ENCODE measurements at regions not wholly inside any gene's neighbourhood (a gene's known extent, or its start where the extent isn't known, plus 50 kb on each side); places are given as distances from the start of the nearest gene placed in this dataset.

DNA sequence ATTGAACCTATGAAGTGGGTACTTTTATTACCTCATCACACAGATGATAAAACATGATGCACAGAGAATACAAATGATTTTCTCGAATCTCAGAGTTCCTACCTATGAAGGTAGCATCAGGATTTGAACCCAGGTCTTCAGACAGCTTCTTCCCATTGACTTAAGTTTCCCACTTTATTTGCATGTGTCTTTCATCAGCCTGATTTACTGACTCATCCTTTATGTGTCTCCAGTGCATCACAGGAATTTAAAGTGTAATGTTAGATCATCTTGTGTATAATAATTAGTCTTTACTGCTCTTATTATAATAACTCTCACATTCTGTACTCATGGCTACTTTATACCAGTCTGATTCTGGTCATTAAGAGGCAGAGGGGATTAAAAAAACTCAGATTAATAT, 449.4 kb upstream of the SUCLG2 start:
- H3K4me3 ChIP-seq: no peak overlapping the region
- ATAC-seq (no peak), DNase-seq (ENCODE audit: low read depth in 1 of 2, low spot score in 1 of 2) (no peak), FAIRE-seq (no peak)
- TF ChIP-seq MAFK (IDR thresholded peaks at IDR 0.05; ENCODE audit: partially characterized antibody) (no peak), EHMT2 (IDR thresholded peaks at IDR 0.05; ENCODE audit: low read depth) (no peak), RFX5 (IDR thresholded peaks at IDR 0.05) (no peak)
- TF ChIP-seq, protein P1, sequence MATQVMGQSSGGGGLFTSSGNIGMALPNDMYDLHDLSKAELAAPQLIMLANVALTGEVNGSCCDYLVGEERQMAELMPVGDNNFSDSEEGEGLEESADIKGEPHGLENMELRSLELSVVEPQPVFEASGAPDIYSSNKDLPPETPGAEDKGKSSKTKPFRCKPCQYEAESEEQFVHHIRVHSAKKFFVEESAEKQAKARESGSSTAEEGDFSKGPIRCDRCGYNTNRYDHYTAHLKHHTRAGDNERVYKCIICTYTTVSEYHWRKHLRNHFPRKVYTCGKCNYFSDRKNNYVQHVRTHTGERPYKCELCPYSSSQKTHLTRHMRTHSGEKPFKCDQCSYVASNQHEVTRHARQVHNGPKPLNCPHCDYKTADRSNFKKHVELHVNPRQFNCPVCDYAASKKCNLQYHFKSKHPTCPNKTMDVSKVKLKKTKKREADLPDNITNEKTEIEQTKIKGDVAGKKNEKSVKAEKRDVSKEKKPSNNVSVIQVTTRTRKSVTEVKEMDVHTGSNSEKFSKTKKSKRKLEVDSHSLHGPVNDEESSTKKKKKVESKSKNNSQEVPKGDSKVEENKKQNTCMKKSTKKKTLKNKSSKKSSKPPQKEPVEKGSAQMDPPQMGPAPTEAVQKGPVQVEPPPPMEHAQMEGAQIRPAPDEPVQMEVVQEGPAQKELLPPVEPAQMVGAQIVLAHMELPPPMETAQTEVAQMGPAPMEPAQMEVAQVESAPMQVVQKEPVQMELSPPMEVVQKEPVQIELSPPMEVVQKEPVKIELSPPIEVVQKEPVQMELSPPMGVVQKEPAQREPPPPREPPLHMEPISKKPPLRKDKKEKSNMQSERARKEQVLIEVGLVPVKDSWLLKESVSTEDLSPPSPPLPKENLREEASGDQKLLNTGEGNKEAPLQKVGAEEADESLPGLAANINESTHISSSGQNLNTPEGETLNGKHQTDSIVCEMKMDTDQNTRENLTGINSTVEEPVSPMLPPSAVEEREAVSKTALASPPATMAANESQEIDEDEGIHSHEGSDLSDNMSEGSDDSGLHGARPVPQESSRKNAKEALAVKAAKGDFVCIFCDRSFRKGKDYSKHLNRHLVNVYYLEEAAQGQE (IDR thresholded peaks at IDR 0.05): no peak
- ChIA-PET CTCF (no interaction called here), POLR2A (no interaction called here)
- H3K4me2 ChIP-seq: no peak overlapping the region
- H3K27ac ChIP-seq: no peak overlapping the region
- H3K4me1 ChIP-seq: no peaks in the 10 kb centered on the region
- H3K9me3 ChIP-seq: no peaks in the 10 kb centered on the region
- WGBS (ENCODE audit: missing lambda C conversion rate): 8% methylated on average over 1 of the region's 1 CpG

DNA sequence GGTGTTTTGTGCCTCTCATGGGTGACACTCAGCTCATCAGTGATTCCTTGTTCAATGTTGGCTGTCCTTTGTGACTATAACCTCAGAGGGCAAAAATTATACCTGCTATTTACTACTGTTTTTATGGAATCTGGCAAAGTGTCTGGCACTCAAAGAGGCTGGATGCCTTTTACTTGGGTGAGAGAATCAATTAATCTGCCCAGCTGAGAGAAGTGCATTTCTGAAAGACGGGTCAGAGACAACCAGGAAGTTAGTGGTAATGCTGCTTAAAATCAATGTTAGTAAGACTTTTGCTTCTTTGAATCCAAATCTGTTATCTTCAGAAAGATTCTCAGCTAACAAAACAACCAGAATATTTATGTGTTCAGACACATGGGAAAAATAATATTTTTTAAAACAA, 436.2 kb upstream of the SUCLG2 start:
- Histone ChIP-seq H3K4me1 (no peaks in the 10 kb centered on the region), H3K4me3 (no peak overlapping the region), H3K27ac (no peak overlapping the region), H3K9me3 (no peaks in the 10 kb centered on the region), H3K4me2 (no peak overlapping the region)
- TF ChIP-seq ZNF302 (CRISPR knock-in tag; IDR thresholded peaks at IDR 0.05) (no peak), NPAS2 (CRISPR knock-in tag; IDR thresholded peaks at IDR 0.05; ENCODE audit: borderline replicate concordance) (no peak), ZC3H11A (IDR thresholded peaks at IDR 0.05) (no peak), BHLHE40 (IDR thresholded peaks at IDR 0.05; ENCODE audit: low read depth, low read length) (no peak), RAD21 (conservative IDR thresholded peaks at IDR 0.05 in 1 of 2, IDR thresholded peaks at IDR 0.05 in 1 of 2) (no peak)
- 0% methylated on average over 1 of the region's 1 CpG for WGBS (ENCODE audit: missing lambda C conversion rate)
- no peak for ATAC-seq
- ChIA-PET POLR2A (no interaction called here), CTCF (interaction anchor here (1.0 kb wide), 1 partner anchor 709 kb away, joined by 3 read pairs; no protein-coding TSS in a partner anchor)
- no peak for FAIRE-seq
- no peak for DNase-seq (ENCODE audit: low read depth in 1 of 2, low spot score in 1 of 2)

DNA sequence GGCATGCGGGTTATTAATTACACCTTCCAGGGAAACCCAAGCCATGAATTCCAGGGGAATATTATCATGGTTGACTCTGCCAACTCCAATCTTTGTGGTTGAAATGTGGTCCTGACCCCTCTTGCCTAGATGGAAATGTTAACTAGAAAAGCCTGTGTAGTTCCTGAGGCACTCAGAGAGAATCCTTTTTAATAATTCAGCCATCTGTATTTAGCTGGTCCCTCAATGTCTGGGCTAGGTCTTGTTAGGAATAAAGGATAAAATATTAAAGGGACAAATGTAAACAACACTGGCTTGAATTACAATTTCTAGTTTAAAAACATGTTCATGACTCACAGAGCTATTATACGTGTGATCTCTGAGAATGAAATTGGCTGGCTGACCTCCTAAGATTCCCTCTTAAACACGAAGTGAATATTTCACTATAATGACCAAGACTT, 435.2 kb upstream of the SUCLG2 start:
- ChIA-PET CTCF (no interaction called here), POLR2A (no interaction called here)
- Histone ChIP-seq H3K27ac (no peak overlapping the region), H3K9me3 (no peaks in the 10 kb centered on the region), H3K4me3 (no peak overlapping the region), H3K4me2 (no peak overlapping the region), H3K4me1 (no peaks in the 10 kb centered on the region)
- TF ChIP-seq EHMT2 (IDR thresholded peaks at IDR 0.05; ENCODE audit: low read depth) (no peak), EP300 (IDR thresholded peaks at IDR 0.05) (no peak), FOXS1 (CRISPR knock-in tag; IDR thresholded peaks at IDR 0.05) (no peak), FOSL2 (IDR thresholded peaks at IDR 0.05) (no peak), FOSL2 (CRISPR knock-in tag; IDR thresholded peaks at IDR 0.05) (no peak), KDM1A (IDR thresholded peaks at IDR 0.05; ENCODE audit: low read depth) (no peak), FOSB (CRISPR knock-in tag; IDR thresholded peaks at IDR 0.05) (no peak), PHF8 (IDR thresholded peaks at IDR 0.05; ENCODE audit: borderline replicate concordance, low read depth) (no peak), KDM5A (IDR thresholded peaks at IDR 0.05) (no peak), TFCP2L1 (CRISPR knock-in tag; IDR thresholded peaks at IDR 0.05) (no peak), ZNF302 (CRISPR knock-in tag; IDR thresholded peaks at IDR 0.05) (no peak), NFE2L2 (conservative IDR thresholded peaks at IDR 0.05; ENCODE audit: low read length) (no peak), HEYL (CRISPR knock-in tag; IDR thresholded peaks at IDR 0.05) (no peak)
- TF ChIP-seq, protein P2, sequence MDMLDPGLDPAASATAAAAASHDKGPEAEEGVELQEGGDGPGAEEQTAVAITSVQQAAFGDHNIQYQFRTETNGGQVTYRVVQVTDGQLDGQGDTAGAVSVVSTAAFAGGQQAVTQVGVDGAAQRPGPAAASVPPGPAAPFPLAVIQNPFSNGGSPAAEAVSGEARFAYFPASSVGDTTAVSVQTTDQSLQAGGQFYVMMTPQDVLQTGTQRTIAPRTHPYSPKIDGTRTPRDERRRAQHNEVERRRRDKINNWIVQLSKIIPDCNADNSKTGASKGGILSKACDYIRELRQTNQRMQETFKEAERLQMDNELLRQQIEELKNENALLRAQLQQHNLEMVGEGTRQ (IDR thresholded peaks at IDR 0.05): no peak
- TF ChIP-seq, protein P3, sequence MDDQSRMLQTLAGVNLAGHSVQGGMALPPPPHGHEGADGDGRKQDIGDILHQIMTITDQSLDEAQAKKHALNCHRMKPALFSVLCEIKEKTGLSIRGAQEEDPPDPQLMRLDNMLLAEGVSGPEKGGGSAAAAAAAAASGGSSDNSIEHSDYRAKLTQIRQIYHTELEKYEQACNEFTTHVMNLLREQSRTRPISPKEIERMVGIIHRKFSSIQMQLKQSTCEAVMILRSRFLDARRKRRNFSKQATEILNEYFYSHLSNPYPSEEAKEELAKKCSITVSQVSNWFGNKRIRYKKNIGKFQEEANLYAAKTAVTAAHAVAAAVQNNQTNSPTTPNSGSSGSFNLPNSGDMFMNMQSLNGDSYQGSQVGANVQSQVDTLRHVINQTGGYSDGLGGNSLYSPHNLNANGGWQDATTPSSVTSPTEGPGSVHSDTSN (IDR thresholded peaks at IDR 0.05): no peak
- TF ChIP-seq, protein P4, sequence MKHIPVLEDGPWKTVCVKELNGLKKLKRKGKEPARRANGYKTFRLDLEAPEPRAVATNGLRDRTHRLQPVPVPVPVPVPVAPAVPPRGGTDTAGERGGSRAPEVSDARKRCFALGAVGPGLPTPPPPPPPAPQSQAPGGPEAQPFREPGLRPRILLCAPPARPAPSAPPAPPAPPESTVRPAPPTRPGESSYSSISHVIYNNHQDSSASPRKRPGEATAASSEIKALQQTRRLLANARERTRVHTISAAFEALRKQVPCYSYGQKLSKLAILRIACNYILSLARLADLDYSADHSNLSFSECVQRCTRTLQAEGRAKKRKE (CRISPR knock-in tag; IDR thresholded peaks at IDR 0.05; ENCODE audit: low read depth): no peak
- TF ChIP-seq, protein P5, sequence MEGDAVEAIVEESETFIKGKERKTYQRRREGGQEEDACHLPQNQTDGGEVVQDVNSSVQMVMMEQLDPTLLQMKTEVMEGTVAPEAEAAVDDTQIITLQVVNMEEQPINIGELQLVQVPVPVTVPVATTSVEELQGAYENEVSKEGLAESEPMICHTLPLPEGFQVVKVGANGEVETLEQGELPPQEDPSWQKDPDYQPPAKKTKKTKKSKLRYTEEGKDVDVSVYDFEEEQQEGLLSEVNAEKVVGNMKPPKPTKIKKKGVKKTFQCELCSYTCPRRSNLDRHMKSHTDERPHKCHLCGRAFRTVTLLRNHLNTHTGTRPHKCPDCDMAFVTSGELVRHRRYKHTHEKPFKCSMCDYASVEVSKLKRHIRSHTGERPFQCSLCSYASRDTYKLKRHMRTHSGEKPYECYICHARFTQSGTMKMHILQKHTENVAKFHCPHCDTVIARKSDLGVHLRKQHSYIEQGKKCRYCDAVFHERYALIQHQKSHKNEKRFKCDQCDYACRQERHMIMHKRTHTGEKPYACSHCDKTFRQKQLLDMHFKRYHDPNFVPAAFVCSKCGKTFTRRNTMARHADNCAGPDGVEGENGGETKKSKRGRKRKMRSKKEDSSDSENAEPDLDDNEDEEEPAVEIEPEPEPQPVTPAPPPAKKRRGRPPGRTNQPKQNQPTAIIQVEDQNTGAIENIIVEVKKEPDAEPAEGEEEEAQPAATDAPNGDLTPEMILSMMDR (IDR thresholded peaks at IDR 0.05): no peak
- no peak for DNase-seq (ENCODE audit: low read depth in 1 of 2, low spot score in 1 of 2)
- ATAC-seq: no peak
- 5% methylated on average over 3 of the region's 3 CpGs for WGBS (ENCODE audit: missing lambda C conversion rate)
- no peak for FAIRE-seq

Measured in A549 (cell line).